ENCODE measurements at regions not wholly inside any gene's neighbourhood (a gene's known extent, or its start where the extent isn't known, plus 50 kb on each side); places are given as distances from the start of the nearest gene placed in this dataset.

GRCh38 chr16:82259731-82260130 is 89.7 kb upstream of the MPHOSPH6 start:
- no peaks in the 10 kb centered on the region for H3K36me3 ChIP-seq (ENCODE audit: control insufficient read depth in 2 of 2, insufficient read depth in 2 of 2, low read length in 1 of 2)
- no peaks in the 10 kb centered on the region for H3K9me3 ChIP-seq (ENCODE audit: control insufficient read depth in 2 of 2, insufficient read depth in 1 of 2, low read depth in 1 of 2, low read length in 1 of 2)
- no peaks in the 10 kb centered on the region for H3K4me1 ChIP-seq (ENCODE audit: control insufficient read depth in 2 of 2, insufficient read depth in 2 of 2, low read length in 1 of 2)
- H3K27me3 ChIP-seq (ENCODE audit: control insufficient read depth in 1 of 2, insufficient read depth in 2 of 2, low read length in 2 of 2), result no peaks in the 10 kb centered on the region
- H3K4me3 ChIP-seq (ENCODE audit: low read depth in 1 of 2, low read length in 2 of 2), result no peak overlapping the region
- WGBS, 2 donors, result 70 to 84% methylated on average over 1 of the region's 1 CpG
- H3K27ac ChIP-seq (ENCODE audit: low read depth in 2 of 2, low read length in 1 of 2), result no peak overlapping the region

- H3K4me3 ChIP-seq (ENCODE audit: low read depth in 1 of 2, low read length in 2 of 2), result no peak overlapping the region
- no peaks in the 10 kb centered on the region for H3K36me3 ChIP-seq (ENCODE audit: control insufficient read depth in 2 of 2, insufficient read depth in 2 of 2, low read length in 1 of 2)
- no peak overlapping the region for H3K27ac ChIP-seq (ENCODE audit: low read depth in 2 of 2, low read length in 1 of 2)
- 83 to 88% methylated on average over 7 of the region's 7 CpGs for WGBS, 2 donors
- no peaks in the 10 kb centered on the region for H3K4me1 ChIP-seq (ENCODE audit: control insufficient read depth in 2 of 2, insufficient read depth in 2 of 2, low read length in 1 of 2)
- no peaks in the 10 kb centered on the region for H3K27me3 ChIP-seq (ENCODE audit: control insufficient read depth in 1 of 2, insufficient read depth in 2 of 2, low read length in 2 of 2)
- H3K9me3 ChIP-seq (ENCODE audit: control insufficient read depth in 2 of 2, insufficient read depth in 1 of 2, low read depth in 1 of 2, low read length in 1 of 2), result no peaks in the 10 kb centered on the region
Observed at GRCh38 chr16:82257990-82258389, 88.0 kb upstream of the MPHOSPH6 start.

DNA sequence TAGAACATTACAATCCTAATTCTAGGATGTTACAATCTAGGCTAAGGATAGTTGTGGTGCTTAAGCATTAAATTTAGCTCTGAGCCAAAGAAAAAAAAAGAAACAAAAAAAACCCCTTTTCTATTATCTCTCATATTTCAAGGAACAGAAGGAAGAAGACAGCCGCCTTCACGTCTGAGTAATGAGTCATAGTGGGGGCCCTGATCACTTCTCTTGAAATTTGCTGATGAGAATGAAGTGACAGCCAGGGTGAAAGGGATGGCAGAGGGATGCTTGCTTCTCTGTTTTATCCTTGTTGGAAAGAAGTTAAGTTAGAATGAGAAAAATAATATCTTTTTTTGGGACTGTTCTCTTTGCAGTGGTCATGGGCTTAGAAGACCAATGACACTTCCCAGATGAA is 82.6 kb upstream of the MPHOSPH6 start:
- Histone ChIP-seq H3K27ac (ENCODE audit: low read depth in 2 of 2, low read length in 1 of 2) (no peak overlapping the region), H3K4me1 (ENCODE audit: control insufficient read depth in 2 of 2, insufficient read depth in 2 of 2, low read length in 1 of 2) (no peaks in the 10 kb centered on the region)
- 55 to 64% methylated on average over 2 of the region's 2 CpGs for WGBS, 2 donors

DNA sequence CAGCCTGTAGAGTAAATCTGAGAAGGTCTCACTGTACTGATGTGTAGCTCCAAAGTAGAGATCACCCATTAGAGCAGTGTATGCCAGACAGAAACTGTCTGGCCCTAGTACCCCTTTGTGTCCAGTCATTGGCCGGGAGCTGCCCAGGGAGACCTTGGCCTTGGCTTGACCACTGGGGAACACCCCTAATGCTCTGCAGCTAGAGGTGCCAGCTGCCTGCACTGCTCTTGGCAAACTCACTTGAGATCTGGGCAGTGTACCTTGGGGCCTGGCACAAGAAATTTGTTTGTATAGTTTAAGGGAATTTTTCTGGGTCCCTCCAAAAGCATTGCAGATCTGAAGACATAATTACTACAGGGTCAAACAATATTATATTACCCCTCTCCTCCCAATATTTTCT is 78.7 kb upstream of the MPHOSPH6 start:
- H3K36me3 ChIP-seq (ENCODE audit: control insufficient read depth in 2 of 2, insufficient read depth in 2 of 2, low read length in 1 of 2), result no peaks in the 10 kb centered on the region
- no peak overlapping the region for H3K4me3 ChIP-seq (ENCODE audit: low read depth in 1 of 2, low read length in 2 of 2)
- H3K4me1 ChIP-seq (ENCODE audit: control insufficient read depth in 2 of 2, insufficient read depth in 2 of 2, low read length in 1 of 2), result no peaks in the 10 kb centered on the region
- H3K27me3 ChIP-seq (ENCODE audit: control insufficient read depth in 1 of 2, insufficient read depth in 2 of 2, low read length in 2 of 2), result no peaks in the 10 kb centered on the region
- H3K9me3 ChIP-seq (ENCODE audit: control insufficient read depth in 2 of 2, insufficient read depth in 1 of 2, low read depth in 1 of 2, low read length in 1 of 2), result peaks cover 0 to 3% of the 10 kb centered on the region in 2 donors
- H3K27ac ChIP-seq (ENCODE audit: low read depth in 2 of 2, low read length in 1 of 2), result no peak overlapping the region
- WGBS, 2 donors, result 83 to 91% methylated on average over 1 of the region's 1 CpG

More for the DNA sequence above, 82.6 kb upstream of the MPHOSPH6 start:
- Histone ChIP-seq H3K4me3 (ENCODE audit: low read depth in 1 of 2, low read length in 2 of 2) (no peak overlapping the region), H3K9me3 (ENCODE audit: control insufficient read depth in 2 of 2, insufficient read depth in 1 of 2, low read depth in 1 of 2, low read length in 1 of 2) (no peaks in the 10 kb centered on the region), H3K36me3 (ENCODE audit: control insufficient read depth in 2 of 2, insufficient read depth in 2 of 2, low read length in 1 of 2) (no peaks in the 10 kb centered on the region), H3K27me3 (ENCODE audit: control insufficient read depth in 1 of 2, insufficient read depth in 2 of 2, low read length in 2 of 2) (no peaks in the 10 kb centered on the region)

DNA sequence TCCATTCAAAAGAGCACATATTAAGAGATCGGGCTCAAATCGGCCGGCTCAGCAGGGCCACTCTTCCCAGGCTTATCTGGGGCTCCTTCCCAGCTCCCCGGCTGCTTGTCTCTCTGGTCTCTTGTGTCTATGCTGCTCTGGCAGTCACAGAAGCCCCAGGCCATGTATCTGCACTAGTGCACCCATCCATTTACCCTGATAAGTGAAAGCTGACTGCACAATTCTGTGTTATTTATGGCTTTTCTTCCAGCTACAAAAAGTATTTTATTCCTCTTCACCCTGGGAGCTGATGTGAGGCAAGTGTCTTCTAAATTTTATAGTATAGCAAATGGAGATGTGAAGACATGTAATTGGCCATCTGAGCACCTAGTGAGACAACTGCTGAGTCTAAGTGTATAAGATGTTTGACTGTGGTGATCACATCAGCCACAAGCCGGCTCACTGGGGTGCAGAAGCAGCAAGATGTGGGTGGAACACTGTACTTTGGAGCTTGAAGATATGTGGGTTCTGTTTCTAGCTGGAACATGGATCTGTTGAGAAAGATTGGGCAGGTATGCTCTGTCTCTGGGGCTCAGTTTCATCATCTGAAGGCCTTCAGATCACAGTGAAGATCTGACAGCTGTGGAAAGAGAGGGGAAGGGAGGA is 78.1 kb upstream of the MPHOSPH6 start:
- H3K27me3 ChIP-seq (ENCODE audit: control insufficient read depth in 1 of 2, insufficient read depth in 2 of 2, low read length in 2 of 2), result no peaks in the 10 kb centered on the region
- H3K36me3 ChIP-seq (ENCODE audit: control insufficient read depth in 2 of 2, insufficient read depth in 2 of 2, low read length in 1 of 2), result no peaks in the 10 kb centered on the region
- 76% methylated on average over 5 of the region's 5 CpGs for WGBS, 2 donors
- peaks cover 0 to 4% of the 10 kb centered on the region in 2 donors for H3K9me3 ChIP-seq (ENCODE audit: control insufficient read depth in 2 of 2, insufficient read depth in 1 of 2, low read depth in 1 of 2, low read length in 1 of 2)
- no peak overlapping the region for H3K27ac ChIP-seq (ENCODE audit: low read depth in 2 of 2, low read length in 1 of 2)
- no peaks in the 10 kb centered on the region for H3K4me1 ChIP-seq (ENCODE audit: control insufficient read depth in 2 of 2, insufficient read depth in 2 of 2, low read length in 1 of 2)
- H3K4me3 ChIP-seq (ENCODE audit: low read depth in 1 of 2, low read length in 2 of 2), result no peak overlapping the region

DNA sequence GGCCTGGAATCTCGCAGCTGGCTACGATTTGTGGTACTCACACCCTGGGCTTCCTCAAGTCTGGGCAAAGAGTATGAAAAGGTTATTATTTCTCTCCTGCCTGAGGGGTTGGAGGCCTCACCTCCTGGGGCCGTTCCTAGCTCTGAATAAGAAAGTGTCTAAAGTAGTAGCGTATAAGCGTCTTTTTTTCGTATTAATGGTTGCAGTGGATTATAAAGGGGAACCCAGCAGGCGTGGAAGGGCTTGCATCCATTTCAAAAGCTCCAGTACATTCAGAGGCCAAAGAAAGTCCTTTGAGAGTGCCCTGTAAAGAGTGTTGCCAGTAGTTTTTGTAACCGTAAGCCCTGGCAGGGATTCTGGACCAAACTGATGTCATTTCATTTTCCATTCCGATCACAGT is 72.2 kb upstream of the MPHOSPH6 start:
- H3K27ac ChIP-seq (ENCODE audit: low read depth in 2 of 2, low read length in 1 of 2), result no peak overlapping the region
- no peak overlapping the region for H3K4me3 ChIP-seq (ENCODE audit: low read depth in 1 of 2, low read length in 2 of 2)
- H3K36me3 ChIP-seq (ENCODE audit: control insufficient read depth in 2 of 2, insufficient read depth in 2 of 2, low read length in 1 of 2), result no peaks in the 10 kb centered on the region
- H3K27me3 ChIP-seq (ENCODE audit: control insufficient read depth in 1 of 2, insufficient read depth in 2 of 2, low read length in 2 of 2), result no peaks in the 10 kb centered on the region
- H3K9me3 ChIP-seq (ENCODE audit: control insufficient read depth in 2 of 2, insufficient read depth in 1 of 2, low read depth in 1 of 2, low read length in 1 of 2), result peaks cover 0 to 4% of the 10 kb centered on the region in 2 donors
- no peaks in the 10 kb centered on the region for H3K4me1 ChIP-seq (ENCODE audit: control insufficient read depth in 2 of 2, insufficient read depth in 2 of 2, low read length in 1 of 2)
- WGBS, 2 donors, result 71 to 79% methylated on average over 9 of the region's 9 CpGs

DNA sequence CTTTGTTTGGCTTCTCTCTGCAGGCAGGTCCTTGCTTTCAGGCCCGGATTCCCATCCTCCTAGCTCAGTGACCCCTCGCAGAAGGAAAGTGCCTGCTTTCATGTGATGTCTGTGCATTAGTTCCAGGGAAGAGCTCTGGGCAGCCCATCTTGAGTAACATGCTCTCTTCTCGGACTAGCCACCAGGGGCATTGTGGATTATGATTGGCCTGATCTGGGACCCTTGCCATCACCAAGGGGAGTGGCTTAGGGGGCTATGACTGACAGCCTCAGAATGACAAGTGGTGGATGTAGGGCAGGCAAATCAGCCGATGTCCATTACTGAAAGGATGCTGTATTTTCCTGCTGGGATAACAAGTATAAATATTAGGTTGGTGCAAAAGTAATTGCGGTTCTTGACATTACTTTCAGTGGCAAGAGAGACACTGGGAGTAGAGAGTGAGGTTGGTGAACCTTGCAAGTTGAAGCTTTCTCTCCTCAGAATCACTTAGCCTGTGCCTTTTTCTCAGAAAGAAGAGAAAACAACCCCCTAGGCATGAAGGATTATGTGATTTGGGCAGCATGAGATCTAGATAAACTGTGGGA is 71.5 kb upstream of the MPHOSPH6 start:
- WGBS, 2 donors, result 89 to 90% methylated on average over 5 of the region's 5 CpGs
- no peak overlapping the region for H3K4me3 ChIP-seq (ENCODE audit: low read depth in 1 of 2, low read length in 2 of 2)

DNA sequence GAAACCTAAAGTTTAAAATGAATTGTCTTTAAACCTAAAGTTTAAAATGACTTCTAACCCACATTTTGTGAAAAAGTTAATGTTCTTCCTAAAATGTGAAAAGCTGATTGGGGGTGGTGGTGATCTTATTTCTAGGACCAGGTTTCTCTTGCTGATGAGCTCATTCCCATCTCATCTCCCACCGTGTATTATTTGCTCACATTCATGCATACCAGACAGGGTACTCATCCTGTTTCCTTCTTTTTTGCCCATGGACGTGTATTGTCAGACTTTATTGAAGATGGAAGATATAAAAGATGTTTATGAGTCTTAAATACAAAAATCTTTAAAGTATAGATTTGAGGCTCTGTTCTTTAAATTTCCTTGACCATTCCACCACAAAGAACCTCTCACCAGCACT is 70.1 kb upstream of the MPHOSPH6 start:
- Histone ChIP-seq H3K4me1 (ENCODE audit: control insufficient read depth in 2 of 2, insufficient read depth in 2 of 2, low read length in 1 of 2) (no peaks in the 10 kb centered on the region), H3K36me3 (ENCODE audit: control insufficient read depth in 2 of 2, insufficient read depth in 2 of 2, low read length in 1 of 2) (no peaks in the 10 kb centered on the region), H3K9me3 (ENCODE audit: control insufficient read depth in 2 of 2, insufficient read depth in 1 of 2, low read depth in 1 of 2, low read length in 1 of 2) (peaks cover 0 to 4% of the 10 kb centered on the region in 2 donors), H3K4me3 (ENCODE audit: low read depth in 1 of 2, low read length in 2 of 2) (no peak overlapping the region), H3K27ac (ENCODE audit: low read depth in 2 of 2, low read length in 1 of 2) (no peak overlapping the region), H3K27me3 (ENCODE audit: control insufficient read depth in 1 of 2, insufficient read depth in 2 of 2, low read length in 2 of 2) (no peaks in the 10 kb centered on the region)
- WGBS, 2 donors, result 54 to 66% methylated on average over 2 of the region's 2 CpGs

More for the DNA sequence above, 71.5 kb upstream of the MPHOSPH6 start:
- no peaks in the 10 kb centered on the region for H3K36me3 ChIP-seq (ENCODE audit: control insufficient read depth in 2 of 2, insufficient read depth in 2 of 2, low read length in 1 of 2)
- H3K27me3 ChIP-seq (ENCODE audit: control insufficient read depth in 1 of 2, insufficient read depth in 2 of 2, low read length in 2 of 2), result no peaks in the 10 kb centered on the region
- no peaks in the 10 kb centered on the region for H3K4me1 ChIP-seq (ENCODE audit: control insufficient read depth in 2 of 2, insufficient read depth in 2 of 2, low read length in 1 of 2)
- peaks cover 0 to 4% of the 10 kb centered on the region in 2 donors for H3K9me3 ChIP-seq (ENCODE audit: control insufficient read depth in 2 of 2, insufficient read depth in 1 of 2, low read depth in 1 of 2, low read length in 1 of 2)
- no peak overlapping the region for H3K27ac ChIP-seq (ENCODE audit: low read depth in 2 of 2, low read length in 1 of 2)

- H3K9me3 ChIP-seq (ENCODE audit: control insufficient read depth in 2 of 2, insufficient read depth in 1 of 2, low read depth in 1 of 2, low read length in 1 of 2), result no peaks in the 10 kb centered on the region
- H3K36me3 ChIP-seq (ENCODE audit: control insufficient read depth in 2 of 2, insufficient read depth in 2 of 2, low read length in 1 of 2), result no peaks in the 10 kb centered on the region
- 74 to 83% methylated on average over 5 of the region's 5 CpGs for WGBS, 2 donors
- H3K4me3 ChIP-seq (ENCODE audit: low read depth in 1 of 2, low read length in 2 of 2), result no peak overlapping the region
- H3K27me3 ChIP-seq (ENCODE audit: control insufficient read depth in 1 of 2, insufficient read depth in 2 of 2, low read length in 2 of 2), result no peaks in the 10 kb centered on the region
- H3K27ac ChIP-seq (ENCODE audit: low read depth in 2 of 2, low read length in 1 of 2), result no peak overlapping the region
- H3K4me1 ChIP-seq (ENCODE audit: control insufficient read depth in 2 of 2, insufficient read depth in 2 of 2, low read length in 1 of 2), result no peaks in the 10 kb centered on the region
Observed at GRCh38 chr16:82236875-82237274, 66.9 kb upstream of the MPHOSPH6 start.

DNA sequence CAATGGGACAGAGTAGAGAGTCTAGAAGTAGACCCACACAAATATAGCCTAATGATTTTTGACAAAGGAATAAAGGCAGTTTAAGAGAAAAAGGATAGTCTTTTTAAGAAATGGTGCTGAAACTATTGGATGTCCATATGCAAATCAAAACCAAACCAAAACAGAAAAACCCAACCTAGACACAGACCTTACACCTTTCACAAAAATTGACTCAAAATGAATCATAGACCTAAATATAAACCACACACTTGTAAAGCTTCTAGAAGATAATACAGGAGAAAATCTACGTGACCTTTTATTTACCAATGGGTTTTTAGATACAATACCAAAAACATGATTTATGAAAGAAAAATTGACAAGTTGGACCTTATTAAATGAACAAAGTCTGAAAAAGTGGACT is 66.4 kb upstream of the MPHOSPH6 start:
- Histone ChIP-seq H3K4me1 (ENCODE audit: control insufficient read depth in 2 of 2, insufficient read depth in 2 of 2, low read length in 1 of 2) (no peaks in the 10 kb centered on the region), H3K9me3 (ENCODE audit: control insufficient read depth in 2 of 2, insufficient read depth in 1 of 2, low read depth in 1 of 2, low read length in 1 of 2) (no peaks in the 10 kb centered on the region), H3K36me3 (ENCODE audit: control insufficient read depth in 2 of 2, insufficient read depth in 2 of 2, low read length in 1 of 2) (no peaks in the 10 kb centered on the region), H3K4me3 (ENCODE audit: low read depth in 1 of 2, low read length in 2 of 2) (no peak overlapping the region), H3K27ac (ENCODE audit: low read depth in 2 of 2, low read length in 1 of 2) (no peak overlapping the region), H3K27me3 (ENCODE audit: control insufficient read depth in 1 of 2, insufficient read depth in 2 of 2, low read length in 2 of 2) (no peaks in the 10 kb centered on the region)
- 68 to 72% methylated on average over 1 of the region's 1 CpG for WGBS, 2 donors
